Upper lobe of right lung (tissue), 1 donor: ENCODE measurements at regions not wholly inside any gene's neighbourhood (a gene's known extent, or its start where the extent isn't known, plus 50 kb on each side); places are given as distances from the start of the nearest gene placed in this dataset.

Experiments
- ATAC-seq: fragments of 200-7000 bp; cut with Tn5 transposase; one replicate; pipeline ENCODE4 v1.9.1; 2020; ENCODE audit warnings: mild to moderate bottlenecking, moderate library complexity
- DNase-seq: peaks from one replicate; pipeline ENCODE4 v3.0.0-alpha.2; 2020
- H3K27ac ChIP-seq: fragments of 200-600 bp; one replicate; pipeline ENCODE4 v1.8.0; 2022
- H3K27me3 ChIP-seq: fragments of 200-600 bp; one replicate; pipeline ENCODE4 v1.8.0; 2022; ENCODE audit warnings: mild to moderate bottlenecking
- H3K36me3 ChIP-seq: fragments of 200-600 bp; one replicate; pipeline ENCODE4 v1.8.0; 2022
- H3K4me1 ChIP-seq: fragments of 200-600 bp; one replicate; pipeline ENCODE4 v1.8.0; 2022
- H3K4me3 ChIP-seq: fragments of 200-600 bp; one replicate; pipeline ENCODE4 v1.8.0; 2022; ENCODE audit warnings: mild to moderate bottlenecking
- H3K9me3 ChIP-seq: fragments of 200-600 bp; one replicate; pipeline ENCODE4 v1.8.0; 2022
- CTCF ChIP-seq: fragments of 200-600 bp; IDR thresholded peaks from one replicate; pipeline ENCODE4 v1.8.0; 2022; ENCODE audit warnings: antibody characterized with exemption
- intact Hi-C: fragments of 100-400 bp; cut with DNase I; formaldehyde crosslinking; loops from one replicate; pipeline ENCODE4 v1.11.0; 2022
- donor health status: DM: no; HTN: yes; CAD: no; lungs with severe emphysema.

GRCh38 chr17:12250973-12251372, 230.3 kb downstream of the MAP2K4 start:
- TF ChIP-seq CTCF: no peak
- Histone ChIP-seq H3K27ac (no peak overlapping the region), H3K36me3 (no peaks in the 10 kb centered on the region), H3K4me3 (no peak overlapping the region), H3K9me3 (no peaks in the 10 kb centered on the region), H3K27me3 (peaks cover 10% of the 10 kb centered on the region), H3K4me1 (no peaks in the 10 kb centered on the region)
- ATAC-seq (no peak), DNase-seq (no peak)
- intact Hi-C loops: no loop called here

GRCh38 chr17:12252462-12252861, 231.8 kb downstream of the MAP2K4 start:
- Histone ChIP-seq H3K4me3 (no peak overlapping the region), H3K36me3 (no peaks in the 10 kb centered on the region), H3K9me3 (no peaks in the 10 kb centered on the region), H3K27ac (no peak overlapping the region), H3K4me1 (no peaks in the 10 kb centered on the region), H3K27me3 (peaks cover 7% of the 10 kb centered on the region)
- TF ChIP-seq CTCF: no peak
- intact Hi-C loops: no loop called here
- ATAC-seq (no peak), DNase-seq (no peak)

- TF ChIP-seq CTCF: no peak
- ATAC-seq: no peak
- H3K36me3 ChIP-seq: no peaks in the 10 kb centered on the region
Observed at GRCh38 chr17:12254460-12254859, 233.8 kb downstream of the MAP2K4 start.

GRCh38 chr17:12256380-12256995, 235.8 kb downstream of the MAP2K4 start:
- Histone ChIP-seq H3K27me3 (no peaks in the 10 kb centered on the region), H3K9me3 (no peaks in the 10 kb centered on the region), H3K27ac (no peak overlapping the region), H3K4me1 (no peaks in the 10 kb centered on the region), H3K36me3 (no peaks in the 10 kb centered on the region), H3K4me3 (no peak overlapping the region)
- intact Hi-C loops: no loop called here
- DNase-seq (no peak), ATAC-seq (peak; percentile 72)
- TF ChIP-seq CTCF: peak; percentile 81

More at GRCh38 chr17:12254460-12254859, 233.8 kb downstream of the MAP2K4 start:
- Histone ChIP-seq H3K4me3 (no peak overlapping the region), H3K4me1 (no peaks in the 10 kb centered on the region), H3K9me3 (no peaks in the 10 kb centered on the region), H3K27ac (no peak overlapping the region), H3K27me3 (peaks cover 3% of the 10 kb centered on the region)
- intact Hi-C loops: no loop called here
- DNase-seq: no peak

GRCh38 chr17:12257176-12257575, 236.5 kb downstream of the MAP2K4 start:
- intact Hi-C loops: no loop called here
- no peak for DNase-seq
- TF ChIP-seq CTCF: no peak

GRCh38 chr17:12261354-12261753, 240.7 kb downstream of the MAP2K4 start:
- H3K27me3 ChIP-seq: no peaks in the 10 kb centered on the region
- no peaks in the 10 kb centered on the region for H3K36me3 ChIP-seq
- intact Hi-C loops: no loop called here
- ATAC-seq: no peak
- DNase-seq: no peak
- no peak for TF ChIP-seq CTCF
- H3K4me1 ChIP-seq: no peaks in the 10 kb centered on the region
- H3K9me3 ChIP-seq: no peaks in the 10 kb centered on the region
- H3K27ac ChIP-seq: no peak overlapping the region
- H3K4me3 ChIP-seq: no peak overlapping the region

More at GRCh38 chr17:12257176-12257575, 236.5 kb downstream of the MAP2K4 start:
- Histone ChIP-seq H3K4me1 (no peaks in the 10 kb centered on the region), H3K4me3 (no peak overlapping the region), H3K27me3 (no peaks in the 10 kb centered on the region), H3K36me3 (no peaks in the 10 kb centered on the region), H3K9me3 (no peaks in the 10 kb centered on the region), H3K27ac (no peak overlapping the region)
- ATAC-seq: no peak
